SK-N-SH (cell line): ENCODE measurements at regions not wholly inside any gene's neighbourhood (a gene's known extent, or its start where the extent isn't known, plus 50 kb on each side); places are given as distances from the start of the nearest gene placed in this dataset.

Experiments used
- CTCF ChIA-PET: fragments of 300-600, 350-600 bp; formaldehyde crosslinking; extraction: SDS; loops from one replicate; lab custom pipeline; 2021; lab: Yijun Ruan, JAX
- POLR2A ChIA-PET: fragments of 350-600 bp; sonication (Branson Sonifier 250); formaldehyde crosslinking; extraction: SDS; loops from one replicate; lab custom pipeline; 2020; ENCODE audit warnings: antibody characterized with exemption, inconsistent platforms; lab: Yijun Ruan, JAX
- DNase-seq: peaks from one replicate; pipeline ENCODE4 v3.0.0; 2012
- H2AFZ ChIP-seq: fragments of 200-600 bp; sonication (generic); 2 replicates; pipeline ENCODE4 v1.8.1; 2016; ENCODE audit warnings: antibody characterized with exemption, mild to moderate bottlenecking, low read depth
- H3F3A ChIP-seq: fragments of 200-600 bp; sonication (generic); replicated peaks from 2 replicates; pipeline ENCODE3; 2016; ENCODE audit warnings: antibody characterized with exemption, mild to moderate bottlenecking; ENCODE audit not compliant: insufficient read depth
- H3K27ac ChIP-seq, 2 experiments: fragments of 200-500 bp in 1 of 2; fragments of 200-600 bp in 1 of 2; sonication (Bioruptor generic) in 1 of 2; sonication (generic), shearing (Covaris generic) in 1 of 2; 2 replicates each; pipeline versions ENCODE4 v1.5.1 to v1.6.1; 2014 to 2016; ENCODE audit warnings: low read depth in 2 of 2, inconsistent platforms in 1 of 2, low read length in 1 of 2, mild to moderate bottlenecking in 1 of 2, mixed read lengths in 1 of 2
- H3K27me3 ChIP-seq: fragments of 200-600 bp; sonication (generic), shearing (Covaris generic); 2 replicates; pipeline ENCODE4 v1.6.1; 2016; ENCODE audit warnings: mixed run types; ENCODE audit not compliant: insufficient read depth
- H3K36me3 ChIP-seq, 2 experiments: fragments of 200-500 bp in 1 of 2; fragments of 200-600 bp in 1 of 2; sonication (Bioruptor generic) in 1 of 2; sonication (generic) in 1 of 2; replicated peaks in 1 of 2; 2 replicates each; pipeline versions ENCODE3 to v1.5.1; 2014 to 2016; ENCODE audit warnings: low read length in 1 of 2, mild to moderate bottlenecking in 1 of 2; ENCODE audit not compliant: insufficient read depth in 2 of 2, control insufficient read depth in 1 of 2
- H3K4me1 ChIP-seq, 2 experiments: fragments of 200-500 bp in 1 of 2; fragments of 200-600 bp in 1 of 2; sonication (Bioruptor generic) in 1 of 2; sonication (generic), shearing (Covaris generic) in 1 of 2; 2 replicates each; pipeline versions ENCODE4 v1.5.1 to v1.6.1; 2014 to 2016; ENCODE audit warnings: low read depth in 1 of 2, low read length in 1 of 2, mixed run types in 1 of 2; ENCODE audit not compliant: insufficient read depth in 2 of 2, control insufficient read depth in 1 of 2
- H3K4me2 ChIP-seq: fragments of 200-600 bp; sonication (generic), shearing (Covaris generic); 2 replicates; pipeline ENCODE4 v1.6.1; 2017; ENCODE audit warnings: mixed run types
- H3K4me3 ChIP-seq, 2 experiments: fragments of 200-500 bp in 1 of 2; fragments of 200-600 bp in 1 of 2; sonication (Bioruptor generic) in 1 of 2; sonication (generic), shearing (Covaris generic) in 1 of 2; 2 replicates each; pipeline versions ENCODE4 v1.5.1 to v1.8.1; 2014 to 2016; ENCODE audit warnings: low read depth in 2 of 2, inconsistent platforms in 1 of 2, low read length in 1 of 2, mild to moderate bottlenecking in 1 of 2, mixed read lengths in 1 of 2, moderate library complexity in 1 of 2
- H3K79me2 ChIP-seq: fragments of 200-600 bp; sonication (generic); 2 replicates; pipeline ENCODE4 v1.8.1; 2017; ENCODE audit warnings: mild to moderate bottlenecking; ENCODE audit not compliant: insufficient read depth
- H3K9ac ChIP-seq: fragments of 200-600 bp; sonication (generic); 2 replicates; pipeline ENCODE4 v1.6.1; 2017; ENCODE audit warnings: mixed run types
- H3K9me2 ChIP-seq: fragments of 200-600 bp; sonication (generic); 2 replicates; pipeline ENCODE4 v1.6.1; 2017; ENCODE audit warnings: mixed run types
- H3K9me3 ChIP-seq: fragments of 200-600 bp; sonication (generic); 2 replicates; pipeline ENCODE4 v1.6.1; 2017; ENCODE audit warnings: mixed run types, mild to moderate bottlenecking, moderate library complexity
- H4K20me1 ChIP-seq: fragments of 200-600 bp; sonication (generic); 2 replicates; pipeline ENCODE4 v1.6.1; 2017; ENCODE audit warnings: mild to moderate bottlenecking, mixed run types; ENCODE audit not compliant: insufficient read depth
- ELF1 ChIP-seq: IDR thresholded peaks from 2 replicates; pipeline ENCODE4 v1.4.0; 2012
- EP300 ChIP-seq, 2 experiments: IDR thresholded peaks; 2 replicates each; pipeline versions ENCODE4 v1.4.0 to v1.6.1; 2012; ENCODE audit warnings: borderline replicate concordance in 1 of 2, low read depth in 1 of 2, low read length in 1 of 2
- EZH2phosphoT487 ChIP-seq: fragments of 200-600 bp; sonication (generic); IDR thresholded peaks from 2 replicates; pipeline ENCODE4 v1.6.1; 2017; ENCODE audit warnings: low read depth, mixed run types, mild to moderate bottlenecking, antibody characterized with exemption, moderate library complexity, borderline replicate concordance
- FOSL2 ChIP-seq: IDR thresholded peaks from 2 replicates; pipeline ENCODE4 v1.4.0; 2012; ENCODE audit warnings: low read depth, mild to moderate bottlenecking, moderate library complexity, borderline replicate concordance
- FOXJ3 ChIP-seq: sonication (generic); formaldehyde crosslinking; IDR thresholded peaks from 2 replicates; pipeline ENCODE4 v1.5.1; 2020; ENCODE audit warnings: mild to moderate bottlenecking, missing genetic modification reagents
- GABPA ChIP-seq: IDR thresholded peaks from 2 replicates; pipeline ENCODE4 v1.4.0; 2012; ENCODE audit warnings: low read depth, mild to moderate bottlenecking
- GATA2 ChIP-seq: sonication (generic); formaldehyde crosslinking; IDR thresholded peaks from 2 replicates; pipeline ENCODE4 v1.5.0; 2020; ENCODE audit warnings: mild to moderate bottlenecking, missing genetic modification reagents
- JUND ChIP-seq: IDR thresholded peaks from 2 replicates; pipeline ENCODE4 v1.4.0; 2012
- MEF2A ChIP-seq: IDR thresholded peaks from 2 replicates; pipeline ENCODE4 v1.4.0; 2012; ENCODE audit warnings: low read depth, borderline replicate concordance
- MXI1 ChIP-seq: IDR thresholded peaks from 2 replicates; pipeline ENCODE4 v1.6.1; 2012; ENCODE audit warnings: mild to moderate bottlenecking, low read depth, low read length, improper control_type of control experiment
- NRF1 ChIP-seq: IDR thresholded peaks from 2 replicates; pipeline ENCODE4 v1.6.1; 2012; ENCODE audit warnings: low read depth, mild to moderate bottlenecking, low read length
- RCOR1 ChIP-seq: fragments of 150-350 bp; IDR thresholded peaks from 2 replicates; pipeline ENCODE4 v1.6.1; 2017; ENCODE audit warnings: antibody characterized with exemption, low read length
- RXRA ChIP-seq: IDR thresholded peaks from 2 replicates; pipeline ENCODE4 v1.4.0; 2012; ENCODE audit warnings: low read depth, mild to moderate bottlenecking, borderline replicate concordance
- SMC3 ChIP-seq: IDR thresholded peaks from 2 replicates; pipeline ENCODE4 v1.6.1; 2012; ENCODE audit warnings: low read depth, low read length, improper control_type of control experiment
- TAF1 ChIP-seq: IDR thresholded peaks from 2 replicates; pipeline ENCODE4 v1.6.1; 2012; ENCODE audit warnings: low read depth, mild to moderate bottlenecking, low read length, moderate library complexity, borderline replicate concordance
- TCF12 ChIP-seq: IDR thresholded peaks from 2 replicates; pipeline ENCODE4 v1.4.0; 2012
- TEAD4 ChIP-seq: IDR thresholded peaks from 2 replicates; pipeline ENCODE4 v1.4.0; 2012; ENCODE audit warnings: mild to moderate bottlenecking, borderline replicate concordance; ENCODE audit not compliant: insufficient read depth
- YY1 ChIP-seq: IDR thresholded peaks from 2 replicates; pipeline ENCODE4 v1.4.0; 2012; ENCODE audit warnings: low read depth, mild to moderate bottlenecking
- WGBS: methylation state at CpG from one replicate; pipeline ENCODE4 v1.1.6; 2017; ENCODE audit warnings: low lambda C conversion rate; 5-methylcytosine and 5-hydroxymethylcytosine counted together
- TF ChIP-seq, protein P1 (sequence below): fragments of 150-350 bp; IDR thresholded peaks from 2 replicates; pipeline ENCODE4 v1.6.1; 2016; ENCODE audit warnings: mild to moderate bottlenecking, low read depth, low read length

DNA sequence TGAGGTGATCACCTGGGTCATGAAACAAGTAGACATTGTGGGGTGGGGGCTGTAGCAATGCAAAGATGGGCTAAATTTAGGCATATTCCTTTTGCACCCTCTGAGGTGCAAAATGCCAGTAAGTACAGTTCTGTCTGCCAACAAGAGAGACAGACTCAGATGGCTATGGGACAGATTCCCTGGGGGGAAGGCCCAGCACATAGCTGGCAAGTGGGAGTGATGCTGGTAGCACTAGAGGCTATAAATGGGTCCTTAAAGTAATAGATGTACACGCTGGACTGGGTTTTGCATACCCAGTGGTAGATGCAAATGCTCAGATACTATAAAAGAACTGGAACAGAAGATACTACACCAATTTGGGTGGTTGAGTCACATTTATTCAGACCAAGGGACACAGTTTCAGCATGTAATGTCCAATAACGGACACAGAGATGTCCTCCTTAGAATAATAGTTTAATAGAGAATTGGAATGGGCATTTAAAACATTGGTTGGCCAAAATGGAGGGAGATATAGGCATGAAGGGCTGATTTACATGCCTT, 67.4 kb upstream of the RNU6-1 start (continued):
- TF ChIP-seq, protein P1, sequence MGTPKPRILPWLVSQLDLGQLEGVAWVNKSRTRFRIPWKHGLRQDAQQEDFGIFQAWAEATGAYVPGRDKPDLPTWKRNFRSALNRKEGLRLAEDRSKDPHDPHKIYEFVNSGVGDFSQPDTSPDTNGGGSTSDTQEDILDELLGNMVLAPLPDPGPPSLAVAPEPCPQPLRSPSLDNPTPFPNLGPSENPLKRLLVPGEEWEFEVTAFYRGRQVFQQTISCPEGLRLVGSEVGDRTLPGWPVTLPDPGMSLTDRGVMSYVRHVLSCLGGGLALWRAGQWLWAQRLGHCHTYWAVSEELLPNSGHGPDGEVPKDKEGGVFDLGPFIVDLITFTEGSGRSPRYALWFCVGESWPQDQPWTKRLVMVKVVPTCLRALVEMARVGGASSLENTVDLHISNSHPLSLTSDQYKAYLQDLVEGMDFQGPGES = no peak
- TF ChIP-seq EZH2phosphoT487 (no peak), RCOR1 (no peak), FOXJ3 (CRISPR knock-in tag) (no peak), EP300 (IDR thresholded peaks at IDR 0.05; ENCODE audit: borderline replicate concordance in 1 of 2, low read depth in 1 of 2, low read length in 1 of 2) (no peak), GATA2 (CRISPR knock-in tag) (no peak), RXRA (no peak), FOSL2 (no peak), MXI1 (no peak), SMC3 (no peak)
- TF ChIP-seq, all 33 proteins: peak for 0

DNA sequence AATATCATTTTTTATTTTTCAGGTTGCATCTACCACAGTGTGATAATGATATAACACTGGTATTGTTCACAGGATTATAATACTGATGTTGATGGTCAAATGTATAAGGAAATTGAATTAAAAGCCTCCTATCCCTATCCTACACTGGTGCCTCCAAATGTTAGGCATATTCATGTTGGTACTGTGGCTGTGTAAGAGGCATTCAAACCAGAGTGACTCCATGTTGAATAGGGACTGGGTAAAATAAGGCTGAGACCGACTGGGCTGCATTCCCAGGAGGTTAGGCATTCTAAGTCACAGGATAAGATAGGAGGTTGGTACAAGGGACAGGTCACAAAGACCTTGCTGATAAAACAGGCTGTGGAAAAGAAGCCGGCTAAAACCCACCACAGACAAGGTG, 68.9 kb upstream of the RNU6-1 start:
- Histone ChIP-seq H3K9me3 (no peaks in the 10 kb centered on the region), H3K79me2 (no peaks in the 10 kb centered on the region), H3K9me2 (no peaks in the 10 kb centered on the region), H3F3A (no peaks in the 10 kb centered on the region), H3K36me3 (no peaks in the 10 kb centered on the region), H3K27ac (no peak overlapping the region), H3K4me3 (no peak overlapping the region), H3K9ac (no peak overlapping the region), H2AFZ (no peak overlapping the region), H3K4me1 (no peaks in the 10 kb centered on the region), H4K20me1 (no peaks in the 10 kb centered on the region), H3K27me3 (no peaks in the 10 kb centered on the region), H3K4me2 (no peak overlapping the region)
- 51% methylated on average over 2 of the region's 2 CpGs for WGBS
- POLR2A ChIA-PET = no interaction called here
- no peak for DNase-seq
- TF ChIP-seq NRF1 (no peak), JUND (no peak), RXRA (no peak), MEF2A (no peak), TCF12 (no peak)
- TF ChIP-seq, protein P1 = no peak
- CTCF ChIA-PET = no interaction called here

DNA sequence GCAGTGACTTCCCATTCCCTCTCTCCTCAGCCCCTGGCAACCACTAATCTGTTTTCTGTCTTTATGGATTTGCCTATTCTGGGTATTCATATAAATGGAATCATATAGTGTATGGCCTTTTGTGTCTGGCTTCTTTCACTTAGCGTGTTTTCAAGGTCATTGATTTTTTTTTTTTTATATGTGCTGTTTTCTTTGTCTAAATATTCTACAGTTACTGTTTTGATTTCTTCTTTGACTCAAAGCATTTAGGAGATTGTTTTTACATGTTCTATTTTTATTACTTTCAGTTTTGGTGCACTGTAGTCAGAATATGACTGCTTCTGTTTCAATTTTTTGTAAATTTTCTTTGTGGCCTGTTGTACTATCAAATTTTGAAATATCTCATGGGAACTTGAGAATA, 71.9 kb upstream of the RNU6-1 start:
- H3K4me2 ChIP-seq = no peak overlapping the region
- H3K9me3 ChIP-seq = no peaks in the 10 kb centered on the region
- DNase-seq = no peak
- H4K20me1 ChIP-seq = no peaks in the 10 kb centered on the region
- no peaks in the 10 kb centered on the region for H3K36me3 ChIP-seq
- WGBS = 0% methylated on average over 1 of the region's 1 CpG
- no peaks in the 10 kb centered on the region for H3K79me2 ChIP-seq
- no peaks in the 10 kb centered on the region for H3F3A ChIP-seq
- H3K4me1 ChIP-seq = peaks cover 0 to 9% of the 10 kb centered on the region in 2 experiments; a peak in 1 of 4 replicates
- ChIA-PET POLR2A (no interaction called here), CTCF (no interaction called here)
- H3K4me3 ChIP-seq = no peak overlapping the region
- no peak overlapping the region for H3K27ac ChIP-seq
- no peak overlapping the region for H2AFZ ChIP-seq
- no peak overlapping the region for H3K9ac ChIP-seq
- no peaks in the 10 kb centered on the region for H3K27me3 ChIP-seq
- H3K9me2 ChIP-seq = no peaks in the 10 kb centered on the region
- TF ChIP-seq ELF1 (no peak), TEAD4 (no peak), GATA2 (CRISPR knock-in tag) (no peak), TAF1 (no peak), FOXJ3 (CRISPR knock-in tag) (no peak), YY1 (no peak), GABPA (no peak)
- TF ChIP-seq, protein P1 = no peak
- TF ChIP-seq, all 33 proteins: peak for 0
